Femur (tissue), 1 donor: ENCODE measurements at regions not wholly inside any gene's neighbourhood (a gene's known extent, or its start where the extent isn't known, plus 50 kb on each side); places are given as distances from the start of the nearest gene placed in this dataset.
A peak's percentile ranks its signal among the peaks of the same experiment; 100 is the strongest.

ENCODE experiments used
- DNase-seq: peaks from one replicate; pipeline ENCODE4 v3.0.0-alpha.2; 2017

- DNase-seq: no peak
These were observed 68.1 kb upstream of the ACKR3 start for GRCh38 chr2:236501531-236501930.

GRCh38 chr2:236503100-236503499, 66.5 kb upstream of the ACKR3 start:
- DNase-seq: no peak

GRCh38 chr2:236503583-236503982, 66.0 kb upstream of the ACKR3 start:
- no peak for DNase-seq

- no peak for DNase-seq
These were observed 64.6 kb upstream of the ACKR3 start for GRCh38 chr2:236505041-236505440.

- no peak for DNase-seq
These were observed 64.0 kb upstream of the ACKR3 start for GRCh38 chr2:236505648-236506047.

- DNase-seq: peak; percentile 80
These were observed 62.1 kb upstream of the ACKR3 start for GRCh38 chr2:236507393-236508085.

- DNase-seq: no peak
These were observed 61.2 kb upstream of the ACKR3 start for GRCh38 chr2:236508466-236508865.

- DNase-seq: no peak
These were observed 59.6 kb upstream of the ACKR3 start for GRCh38 chr2:236510034-236510433.

- no peak for DNase-seq
These were observed 58.4 kb upstream of the ACKR3 start for GRCh38 chr2:236511266-236511665.

GRCh38 chr2:236512267-236512666, 57.4 kb upstream of the ACKR3 start:
- DNase-seq: no peak

- DNase-seq: peak; percentile 63
These were observed 56.7 kb upstream of the ACKR3 start for GRCh38 chr2:236512902-236513435.

GRCh38 chr2:236513956-236514355, 55.7 kb upstream of the ACKR3 start:
- DNase-seq: no peak

GRCh38 chr2:236516708-236517107, 52.9 kb upstream of the ACKR3 start:
- DNase-seq: no peak

GRCh38 chr2:236517251-236518031, 52.2 kb upstream of the ACKR3 start:
- no peak for DNase-seq
